ENCODE measurements at regions not wholly inside any gene's neighbourhood (a gene's known extent, or its start where the extent isn't known, plus 50 kb on each side); places are given as distances from the start of the nearest gene placed in this dataset.
"Not testable (repeated sequence)": the region's sequence is repeated elsewhere in the genome, so short reads cannot be mapped to it uniquely, and the experiment has no call there.

DNA sequence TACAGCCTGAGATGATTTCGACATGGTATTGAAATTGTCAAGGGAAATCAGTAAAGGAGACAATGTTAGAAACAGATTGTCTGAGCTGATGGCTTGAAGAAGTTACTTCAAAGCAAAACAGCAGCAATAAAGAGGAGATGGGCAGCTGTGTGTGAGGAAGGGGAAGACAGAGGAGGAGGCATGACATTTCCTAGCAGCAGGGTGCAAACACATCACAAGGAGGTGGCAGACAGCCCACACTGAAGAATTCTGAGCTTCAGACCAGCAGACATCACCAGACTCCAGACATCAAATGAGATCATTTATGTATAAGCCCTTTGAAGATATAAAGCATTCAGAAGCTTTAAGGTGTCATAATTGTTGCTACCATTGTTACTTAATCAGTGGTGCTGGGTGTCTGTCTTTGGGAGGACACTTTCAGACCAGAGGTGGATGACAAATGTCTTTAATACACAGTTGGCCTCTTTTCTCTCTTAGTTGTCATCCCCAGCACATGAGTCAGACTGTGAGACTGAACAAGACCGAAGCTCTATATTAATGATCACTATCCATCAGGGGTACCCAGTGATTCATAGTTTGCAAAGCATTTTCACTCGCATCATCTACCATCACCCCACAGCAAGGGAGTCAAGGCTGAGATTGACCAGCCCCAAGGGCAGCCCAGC, 203.9 kb downstream of the MINAR1 start:
- no peak overlapping the region for H3K27ac ChIP-seq
- peaks cover 3% of the 10 kb centered on the region for H3K9me3 ChIP-seq (ENCODE audit: severe bottlenecking)
- TF ChIP-seq, protein P1, sequence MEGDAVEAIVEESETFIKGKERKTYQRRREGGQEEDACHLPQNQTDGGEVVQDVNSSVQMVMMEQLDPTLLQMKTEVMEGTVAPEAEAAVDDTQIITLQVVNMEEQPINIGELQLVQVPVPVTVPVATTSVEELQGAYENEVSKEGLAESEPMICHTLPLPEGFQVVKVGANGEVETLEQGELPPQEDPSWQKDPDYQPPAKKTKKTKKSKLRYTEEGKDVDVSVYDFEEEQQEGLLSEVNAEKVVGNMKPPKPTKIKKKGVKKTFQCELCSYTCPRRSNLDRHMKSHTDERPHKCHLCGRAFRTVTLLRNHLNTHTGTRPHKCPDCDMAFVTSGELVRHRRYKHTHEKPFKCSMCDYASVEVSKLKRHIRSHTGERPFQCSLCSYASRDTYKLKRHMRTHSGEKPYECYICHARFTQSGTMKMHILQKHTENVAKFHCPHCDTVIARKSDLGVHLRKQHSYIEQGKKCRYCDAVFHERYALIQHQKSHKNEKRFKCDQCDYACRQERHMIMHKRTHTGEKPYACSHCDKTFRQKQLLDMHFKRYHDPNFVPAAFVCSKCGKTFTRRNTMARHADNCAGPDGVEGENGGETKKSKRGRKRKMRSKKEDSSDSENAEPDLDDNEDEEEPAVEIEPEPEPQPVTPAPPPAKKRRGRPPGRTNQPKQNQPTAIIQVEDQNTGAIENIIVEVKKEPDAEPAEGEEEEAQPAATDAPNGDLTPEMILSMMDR (IDR thresholded peaks at IDR 0.05; ENCODE audit: low read depth, low read length), result no peak
- no peak overlapping the region for H3K4me3 ChIP-seq (ENCODE audit: low read depth, low read length)
- no peaks in the 10 kb centered on the region for H3K36me3 ChIP-seq
- DNase-seq, result no peak
- no peaks in the 10 kb centered on the region for H3K27me3 ChIP-seq (ENCODE audit: insufficient read depth, low read depth, severe bottlenecking)

DNA sequence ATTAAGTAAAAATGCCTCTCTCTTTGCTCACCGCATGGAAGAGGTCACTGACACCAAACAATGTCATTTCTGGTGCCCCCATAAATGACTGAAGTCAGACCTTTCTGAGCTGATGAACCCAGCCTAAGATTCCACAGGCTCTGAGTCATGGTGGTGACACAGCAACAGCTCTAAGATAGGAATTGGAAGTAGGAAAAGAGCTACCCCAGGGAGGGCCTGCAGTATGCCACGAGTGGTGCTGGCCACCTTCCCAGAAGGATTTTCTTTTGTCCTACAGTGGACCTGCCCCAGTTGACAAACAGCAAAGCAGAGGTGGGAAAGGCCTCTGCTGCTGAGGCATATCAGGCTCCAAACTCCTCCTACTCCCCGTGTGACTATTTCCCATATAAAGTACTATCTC, 208.1 kb downstream of the MINAR1 start:
- Histone ChIP-seq H3K27ac (no peak overlapping the region), H3K27me3 (ENCODE audit: insufficient read depth, low read depth, severe bottlenecking) (no peaks in the 10 kb centered on the region), H3K9me3 (ENCODE audit: severe bottlenecking) (peaks cover 2% of the 10 kb centered on the region), H3K4me3 (ENCODE audit: low read depth, low read length) (no peak overlapping the region), H3K36me3 (no peaks in the 10 kb centered on the region)
- no peak for DNase-seq
- TF ChIP-seq, protein P1 (IDR thresholded peaks at IDR 0.05; ENCODE audit: low read depth, low read length), result no peak

DNA sequence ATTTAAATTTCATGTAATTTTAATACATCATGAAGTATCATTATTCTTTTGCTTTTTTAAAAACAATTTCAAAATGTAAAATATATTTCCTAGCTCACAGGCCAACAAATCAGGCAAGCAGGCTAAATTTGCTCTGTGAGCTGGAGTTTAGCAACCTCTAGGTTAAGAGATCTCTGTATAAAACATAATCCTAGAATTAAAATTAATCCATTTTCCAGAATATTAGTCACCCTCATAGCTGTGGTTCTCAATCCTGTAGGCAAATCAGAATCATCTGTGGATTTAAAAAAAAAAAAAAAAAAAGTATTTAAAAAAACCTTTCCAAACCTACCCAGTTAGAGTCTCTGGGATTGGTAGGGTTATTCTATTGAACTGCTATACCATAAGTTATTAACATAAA, 209.7 kb downstream of the MINAR1 start:
- H3K27me3 ChIP-seq (ENCODE audit: insufficient read depth, low read depth, severe bottlenecking), result no peaks in the 10 kb centered on the region
- no peak for DNase-seq
- H3K27ac ChIP-seq, result no peak overlapping the region
- TF ChIP-seq, protein P1 (IDR thresholded peaks at IDR 0.05; ENCODE audit: low read depth, low read length), result no peak
- peaks cover 2% of the 10 kb centered on the region for H3K9me3 ChIP-seq (ENCODE audit: severe bottlenecking)
- H3K36me3 ChIP-seq, result no peaks in the 10 kb centered on the region
- no peak overlapping the region for H3K4me3 ChIP-seq (ENCODE audit: low read depth, low read length)

DNA sequence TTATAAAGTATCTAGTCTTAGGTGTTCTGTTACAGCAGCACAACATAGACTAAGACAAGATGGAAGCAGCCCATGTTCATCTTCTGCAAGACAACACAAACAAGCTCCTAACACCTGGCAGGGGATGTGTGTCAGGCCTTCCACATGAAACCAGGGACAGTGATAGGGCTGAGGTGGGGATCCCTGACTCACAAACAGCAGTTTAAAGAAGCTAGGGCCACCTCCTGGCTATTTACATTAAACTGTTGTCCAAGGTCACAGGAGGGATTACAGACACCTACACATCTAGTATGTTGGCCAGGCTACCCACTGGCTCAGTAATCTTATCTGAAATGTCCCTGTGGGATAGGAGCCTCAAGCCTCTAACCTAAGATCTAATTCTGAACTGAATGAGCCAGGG, 211.3 kb downstream of the MINAR1 start:
- Histone ChIP-seq H3K27me3 (ENCODE audit: insufficient read depth, low read depth, severe bottlenecking) (no peaks in the 10 kb centered on the region), H3K27ac (no peak overlapping the region), H3K9me3 (ENCODE audit: severe bottlenecking) (peaks cover 2% of the 10 kb centered on the region), H3K4me3 (ENCODE audit: low read depth, low read length) (no peak overlapping the region), H3K36me3 (no peaks in the 10 kb centered on the region)
- no peak for DNase-seq
- TF ChIP-seq, protein P1 (IDR thresholded peaks at IDR 0.05; ENCODE audit: low read depth, low read length), result no peak

DNA sequence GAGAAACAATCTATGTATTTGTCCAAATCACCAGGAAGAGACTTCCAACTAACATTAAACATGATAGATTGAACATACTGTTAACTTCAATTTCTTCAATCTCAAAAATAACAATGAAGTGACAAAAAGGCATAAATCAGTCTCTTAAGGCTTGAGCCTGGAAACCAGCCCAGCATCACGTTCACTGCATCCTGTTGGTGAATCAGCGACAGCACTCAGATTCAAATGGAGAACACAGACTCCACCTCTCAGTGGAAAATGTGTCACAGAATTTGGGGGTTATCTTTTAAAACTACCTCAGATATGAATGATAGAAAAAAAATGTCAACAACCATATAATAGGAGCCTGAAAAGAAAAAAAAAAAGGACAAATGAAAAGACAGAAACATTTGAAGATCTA, 212.0 kb downstream of the MINAR1 start:
- TF ChIP-seq, protein P1 (IDR thresholded peaks at IDR 0.05; ENCODE audit: low read depth, low read length), result no peak
- no peak for DNase-seq

DNA sequence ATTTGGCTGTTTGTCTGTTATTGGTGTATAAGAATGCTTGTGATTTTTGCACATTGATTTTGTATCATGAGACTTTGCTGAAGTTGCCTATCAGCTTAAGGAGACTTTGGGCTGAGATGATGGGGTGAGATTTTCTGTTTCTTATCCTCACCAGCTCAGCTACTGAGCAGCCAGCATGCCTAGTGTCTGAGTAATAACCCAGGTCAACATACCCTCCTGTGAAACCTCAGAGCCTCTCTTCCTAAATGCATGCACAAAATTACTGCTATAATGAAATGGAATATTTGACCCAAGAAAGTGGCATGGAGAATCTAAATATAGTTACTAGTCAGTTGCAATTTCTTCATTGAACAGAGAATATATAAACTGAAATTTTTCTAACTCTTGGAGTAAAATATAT, 220.8 kb downstream of the MINAR1 start:
- not testable (repeated sequence) for H3K4me3 ChIP-seq (ENCODE audit: low read depth, low read length); H3K9me3 ChIP-seq (ENCODE audit: severe bottlenecking); H3K27me3 ChIP-seq (ENCODE audit: insufficient read depth, low read depth, severe bottlenecking); H3K36me3 ChIP-seq; H3K27ac ChIP-seq; DNase-seq

More for the DNA sequence above, 212.0 kb downstream of the MINAR1 start:
- Histone ChIP-seq H3K27ac (no peak overlapping the region), H3K27me3 (ENCODE audit: insufficient read depth, low read depth, severe bottlenecking) (no peaks in the 10 kb centered on the region), H3K4me3 (ENCODE audit: low read depth, low read length) (no peak overlapping the region), H3K9me3 (ENCODE audit: severe bottlenecking) (peaks cover 2% of the 10 kb centered on the region), H3K36me3 (no peaks in the 10 kb centered on the region)

Data from WERI-Rb-1 (cell line).